Right lobe of liver (tissue), 6 donors: ENCODE measurements at regions not wholly inside any gene's neighbourhood (a gene's known extent, or its start where the extent isn't known, plus 50 kb on each side); places are given as distances from the start of the nearest gene placed in this dataset.

Experiments
- ATAC-seq, 4 donors: fragments of 200-7000 bp; cut with Tn5 transposase; one replicate each; pipeline ENCODE4 v1.9.1; 2020; ENCODE audit warnings: mild to moderate bottlenecking in 4 of 4, moderate library complexity in 4 of 4
- DNase-seq, 3 donors: peaks; one replicate each; pipeline ENCODE4 v3.0.0-alpha.2; 2020
- H3K27ac ChIP-seq, 3 donors: fragments of 200-600 bp; one replicate each; pipeline ENCODE4 v1.8.0; 2022
- H3K27me3 ChIP-seq, 2 donors: fragments of 200-600 bp; one replicate each; pipeline ENCODE4 v1.8.0; 2022
- H3K36me3 ChIP-seq, 4 donors: fragments of 200-600 bp; sonication (generic) in 1 of 4; one replicate each; pipeline versions ENCODE4 v1.5.1 to v1.8.0; 2017 to 2022; ENCODE audit warnings: control low read depth in 1 of 4
- H3K4me1 ChIP-seq, 4 donors: fragments of 200-600 bp; sonication (generic) in 1 of 4; one replicate each; pipeline versions ENCODE4 v1.5.1 to v1.8.0; 2017 to 2022; ENCODE audit warnings: control low read depth in 1 of 4
- H3K4me3 ChIP-seq, 3 donors: fragments of 200-600 bp; one replicate each; pipeline ENCODE4 v1.8.0; 2022
- H3K9me3 ChIP-seq, 4 donors: fragments of 200-600 bp; sonication (generic) in 1 of 4; one replicate each; pipeline versions ENCODE4 v1.5.1 to v1.8.0; 2017 to 2022; ENCODE audit warnings: control low read depth in 1 of 4
- CTCF ChIP-seq, 4 donors: fragments of 200-600 bp in 3 of 4; fragments of 450-650 bp in 1 of 4; IDR thresholded peaks; one replicate each; pipeline versions ENCODE4 v1.5.1 to v1.8.0; 2016 to 2022; ENCODE audit warnings: antibody characterized with exemption in 4 of 4, mild to moderate bottlenecking in 2 of 4
- POLR2A ChIP-seq: fragments of 450-650 bp; IDR thresholded peaks from one replicate; pipeline ENCODE4 v1.6.1; 2017; ENCODE audit warnings: antibody characterized with exemption, mild to moderate bottlenecking
- WGBS: methylation state at CpG from one replicate; pipeline ENCODE4 v1.1.6; 2018; ENCODE audit warnings: low coverage, low lambda C conversion rate; ENCODE audit not compliant: insufficient coverage; ENCODE audit errors: missing lambda C conversion rate; 5-methylcytosine and 5-hydroxymethylcytosine counted together
- intact Hi-C, 2 donors: fragments of 100-400 bp; cut with DNase I; formaldehyde crosslinking; loops; one replicate each; pipeline versions ENCODE4 v1.11.2 to v1.14.1; 2022
- donor health status: DM: no; HTN: yes; CAD: no.
- donor health status: DM: no; HTN: no; CAD: no.
- donor health status: DM: no; HTN: no; CAD: no.
- donor health status: DM: no; HTN: yes; CAD: no.
- donor health status: DM: no; HTN: yes; CAD: no.

GRCh38 chr6:140185991-140186390 lies 811.5 kb upstream of the CITED2 start:
- H3K9me3 ChIP-seq: no peaks in the 10 kb centered on the region
- H3K4me1 ChIP-seq: no peaks in the 10 kb centered on the region
- intact Hi-C loops: no loop called here
- H3K27me3 ChIP-seq: no peaks in the 10 kb centered on the region
- ATAC-seq: no peak
- no peak overlapping the region for H3K4me3 ChIP-seq
- no peaks in the 10 kb centered on the region for H3K36me3 ChIP-seq
- TF ChIP-seq CTCF (IDR thresholded peaks at IDR 0.05) (no peak), POLR2A (no peak)
- DNase-seq: no peak
- no peak overlapping the region for H3K27ac ChIP-seq

GRCh38 chr6:140183881-140184280 lies 809.4 kb upstream of the CITED2 start:
- H3K27ac ChIP-seq: no peak overlapping the region
- no peaks in the 10 kb centered on the region for H3K9me3 ChIP-seq
- H3K4me1 ChIP-seq: no peaks in the 10 kb centered on the region
- ATAC-seq: no peak
- intact Hi-C loops: no loop called here
- no peaks in the 10 kb centered on the region for H3K36me3 ChIP-seq
- H3K4me3 ChIP-seq: no peak overlapping the region
- DNase-seq: no peak
- no peak for TF ChIP-seq POLR2A
- no peak for TF ChIP-seq CTCF (IDR thresholded peaks at IDR 0.05)
- H3K27me3 ChIP-seq: no peaks in the 10 kb centered on the region

GRCh38 chr6:140182821-140183220 lies 808.4 kb upstream of the CITED2 start:
- no peak for TF ChIP-seq POLR2A
- no peak for TF ChIP-seq CTCF (IDR thresholded peaks at IDR 0.05)

GRCh38 chr6:140181876-140182275 lies 807.4 kb upstream of the CITED2 start:
- no peak overlapping the region for H3K27ac ChIP-seq
- no peaks in the 10 kb centered on the region for H3K4me1 ChIP-seq
- H3K27me3 ChIP-seq: no peaks in the 10 kb centered on the region
- intact Hi-C loops: no loop called here
- ATAC-seq (no peak), DNase-seq (no peak)
- no peaks in the 10 kb centered on the region for H3K9me3 ChIP-seq
- no peaks in the 10 kb centered on the region for H3K36me3 ChIP-seq
- WGBS: 88% methylated on average over 2 of the region's 2 CpGs
- H3K4me3 ChIP-seq: no peak overlapping the region
- no peak for TF ChIP-seq POLR2A
- TF ChIP-seq CTCF (IDR thresholded peaks at IDR 0.05): no peak

More at GRCh38 chr6:140182821-140183220, 808.4 kb upstream of the CITED2 start:
- no peak for ATAC-seq
- no peak for DNase-seq
- 79% methylated on average over 2 of the region's 2 CpGs for WGBS
- intact Hi-C loops: no loop called here
- H3K4me3 ChIP-seq: no peak overlapping the region
- no peaks in the 10 kb centered on the region for H3K4me1 ChIP-seq
- H3K27ac ChIP-seq: no peak overlapping the region
- no peaks in the 10 kb centered on the region for H3K9me3 ChIP-seq
- no peaks in the 10 kb centered on the region for H3K36me3 ChIP-seq
- H3K27me3 ChIP-seq: no peaks in the 10 kb centered on the region

GRCh38 chr6:140180306-140180705 lies 805.9 kb upstream of the CITED2 start:
- Histone ChIP-seq H3K4me3 (no peak overlapping the region), H3K9me3 (no peaks in the 10 kb centered on the region), H3K4me1 (no peaks in the 10 kb centered on the region), H3K27me3 (no peaks in the 10 kb centered on the region), H3K36me3 (no peaks in the 10 kb centered on the region), H3K27ac (no peak overlapping the region)
- 93% methylated on average over 2 of the region's 2 CpGs for WGBS
- intact Hi-C loops: no loop called here
- TF ChIP-seq CTCF (IDR thresholded peaks at IDR 0.05): no peak
- TF ChIP-seq POLR2A: no peak
- ATAC-seq (no peak), DNase-seq (no peak)
